Left hindlimb (tissue), 1 donor: ENCODE measurements at regions not wholly inside any gene's neighbourhood (a gene's known extent, or its start where the extent isn't known, plus 50 kb on each side); places are given as distances from the start of the nearest gene placed in this dataset.
"Not testable (repeated sequence)": the region's sequence is repeated elsewhere in the genome, so short reads cannot be mapped to it uniquely, and the experiment has no call there.

Experiments used
- DNase-seq: peaks from one replicate; pipeline ENCODE4 v3.0.0-alpha.2; 2018

DNA sequence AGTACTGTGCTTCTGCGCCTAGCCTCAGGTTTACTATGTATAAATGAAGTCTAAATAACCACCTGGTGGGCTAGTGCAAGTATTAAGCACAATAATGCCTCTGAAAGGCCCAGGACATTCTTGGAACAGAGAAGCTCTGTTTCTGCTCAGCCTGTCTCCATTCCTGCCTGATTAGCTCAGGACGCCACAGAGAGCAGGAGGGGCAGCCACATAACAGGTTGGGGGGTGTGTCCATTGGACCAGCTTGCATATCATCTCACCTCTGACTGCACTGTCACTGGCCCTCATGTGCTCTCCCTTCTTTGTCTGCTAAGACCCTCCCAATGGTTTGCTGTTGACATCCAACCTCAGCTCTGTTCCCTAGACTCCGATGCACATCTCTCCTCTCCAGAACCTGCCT, 52.8 kb upstream of the IKZF1 start:
- no peak for DNase-seq

DNA sequence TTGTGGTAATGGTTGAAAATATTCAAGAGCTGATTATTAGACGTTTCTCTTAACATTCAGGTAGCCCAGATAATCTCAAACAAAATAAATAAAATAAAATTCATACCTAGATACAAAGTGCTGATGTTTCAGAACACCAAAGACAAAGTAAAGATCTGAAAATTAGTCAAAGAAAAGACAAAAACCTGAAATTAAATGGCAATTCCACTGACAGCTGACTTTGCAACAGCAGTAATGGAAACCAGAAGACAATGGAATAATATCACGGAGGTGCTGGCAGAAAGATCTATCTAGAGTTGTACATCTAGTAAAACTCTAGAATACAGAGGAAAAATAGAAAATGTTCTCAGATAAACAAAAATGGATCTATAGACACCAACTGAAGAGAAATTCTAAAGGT, 58.0 kb upstream of the IKZF1 start:
- DNase-seq: no peak

DNA sequence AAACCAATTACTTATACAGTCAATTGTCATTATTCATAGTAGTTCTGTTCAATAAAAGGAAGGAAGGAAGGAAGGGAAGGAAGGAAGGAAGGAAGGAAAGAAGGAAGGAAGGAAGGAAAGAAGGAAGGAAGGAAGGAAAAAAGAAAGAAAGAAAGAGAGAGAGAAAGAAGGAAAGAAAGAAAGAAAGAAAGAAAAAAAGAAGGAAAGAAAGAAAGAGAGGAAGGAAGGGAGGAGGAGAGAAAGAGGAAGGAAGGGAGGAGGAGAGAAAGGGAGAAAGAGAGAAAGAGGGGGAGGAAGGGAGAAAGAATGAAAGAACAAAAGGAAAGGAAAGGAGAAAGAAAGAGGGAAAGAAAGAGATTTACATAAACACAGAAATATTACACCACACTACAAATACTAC, 62.4 kb upstream of the IKZF1 start:
- DNase-seq: not testable (repeated sequence)

DNA sequence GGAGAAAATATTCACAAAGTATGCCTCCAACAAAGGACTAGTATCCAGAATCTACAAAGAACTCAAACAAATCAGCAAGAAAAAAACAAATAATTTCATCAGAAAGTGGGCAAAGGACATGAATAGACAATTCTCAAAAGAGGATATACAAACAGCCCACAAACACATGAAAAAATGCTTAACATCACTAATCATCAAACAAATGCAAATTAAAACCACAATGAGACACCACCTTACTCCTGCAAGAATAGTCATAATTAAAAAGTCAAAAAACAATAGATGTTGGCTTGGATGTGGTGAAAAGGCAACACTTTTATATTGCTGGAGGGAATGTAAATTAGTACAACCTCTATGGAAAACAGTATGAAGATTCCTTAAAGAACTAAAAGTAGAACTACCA, 63.8 kb upstream of the IKZF1 start:
- not testable (repeated sequence) for DNase-seq

DNA sequence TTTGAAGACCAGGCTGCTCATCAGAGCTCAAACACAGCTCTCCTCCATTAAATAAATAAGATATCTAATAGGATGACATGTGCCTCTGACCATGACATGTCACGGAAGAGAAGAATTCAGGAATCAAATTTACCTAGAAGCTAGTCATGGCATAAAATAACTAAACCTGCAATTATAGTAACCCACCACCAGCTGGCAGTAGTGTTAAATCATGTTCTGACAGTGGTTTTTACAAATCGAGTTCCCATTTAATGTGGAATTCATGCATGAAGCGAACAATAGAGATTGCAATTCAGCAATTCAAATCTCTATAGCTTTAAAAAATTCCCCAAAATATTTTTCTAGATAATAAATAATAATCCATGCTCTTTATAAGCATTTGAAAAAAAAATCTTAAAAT, 74.6 kb upstream of the IKZF1 start:
- no peak for DNase-seq

DNA sequence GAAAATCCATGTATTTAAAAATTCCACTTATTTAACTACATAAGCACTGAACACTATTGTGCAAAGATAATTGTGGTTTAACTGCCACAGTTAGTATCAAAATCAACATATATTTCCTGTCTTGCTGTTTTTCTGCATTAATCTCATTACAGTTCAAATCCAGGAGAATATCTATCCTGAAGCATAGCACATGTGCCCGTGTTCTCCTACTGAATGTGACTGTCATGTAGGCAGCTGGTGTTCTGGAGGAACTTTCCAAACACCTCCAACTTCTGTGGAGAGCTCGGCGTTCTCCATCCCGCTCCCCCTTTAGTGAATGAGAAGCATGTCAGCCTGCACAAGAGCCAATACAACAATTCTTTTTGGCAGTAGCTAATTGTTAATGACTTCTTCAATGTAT, 76.4 kb upstream of the IKZF1 start:
- no peak for DNase-seq

DNA sequence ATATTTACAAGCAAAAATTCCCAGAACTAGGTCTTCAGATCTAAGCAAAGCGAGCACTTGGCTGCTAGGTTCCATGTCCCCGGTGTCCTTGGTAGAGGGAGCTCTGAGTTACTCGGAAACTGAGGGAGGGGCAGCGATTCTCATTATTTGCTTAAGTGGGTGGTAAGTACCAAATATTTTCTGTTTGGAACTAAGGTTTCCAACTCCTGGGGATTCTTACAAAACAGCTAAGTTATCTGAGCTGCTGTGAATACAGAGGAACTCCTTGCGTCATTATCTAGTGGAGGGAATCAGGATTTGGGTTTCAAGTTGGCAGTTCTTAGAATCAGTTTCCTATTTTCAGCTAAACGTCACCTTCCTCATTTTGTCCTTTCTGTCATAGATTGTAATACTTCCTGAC, 76.8 kb upstream of the IKZF1 start:
- no peak for DNase-seq

DNA sequence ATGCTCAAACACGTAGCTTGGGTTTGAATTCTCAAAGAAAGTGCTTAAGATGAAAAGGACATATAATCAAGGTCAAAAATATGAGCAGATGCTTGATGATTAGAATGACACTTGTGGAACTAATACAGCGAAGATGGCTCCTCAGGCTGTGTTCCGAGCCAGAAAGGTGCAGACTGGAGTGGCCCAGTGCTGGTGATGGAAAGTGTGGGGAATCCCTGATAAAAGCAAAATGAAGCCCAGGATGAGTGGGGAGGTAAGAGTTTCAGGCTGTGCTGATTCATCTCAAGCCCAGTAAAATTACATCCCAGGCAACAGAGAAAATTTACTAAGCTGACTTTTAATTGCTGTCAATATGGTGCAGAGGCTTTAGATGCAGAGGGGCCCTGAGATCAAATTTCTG, 77.8 kb upstream of the IKZF1 start:
- DNase-seq: no peak

DNA sequence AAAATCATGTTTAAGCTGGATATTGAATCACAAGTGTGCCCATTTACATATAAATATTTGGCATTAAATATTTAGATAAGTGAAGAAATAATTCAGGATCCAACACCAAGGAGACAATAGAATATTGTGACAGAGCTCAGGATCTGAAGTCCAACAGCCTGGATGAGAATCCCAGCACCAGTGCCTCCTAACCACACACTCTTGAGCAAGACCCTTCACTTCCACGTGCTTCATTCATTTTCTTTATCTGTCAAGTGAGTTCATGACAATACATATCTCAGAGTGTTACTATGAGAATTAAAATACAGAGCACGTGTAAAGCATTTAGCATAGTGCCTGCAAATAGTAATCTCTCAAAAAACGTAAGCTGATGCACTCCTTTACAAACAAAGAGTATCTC, 78.4 kb upstream of the IKZF1 start:
- no peak for DNase-seq

DNA sequence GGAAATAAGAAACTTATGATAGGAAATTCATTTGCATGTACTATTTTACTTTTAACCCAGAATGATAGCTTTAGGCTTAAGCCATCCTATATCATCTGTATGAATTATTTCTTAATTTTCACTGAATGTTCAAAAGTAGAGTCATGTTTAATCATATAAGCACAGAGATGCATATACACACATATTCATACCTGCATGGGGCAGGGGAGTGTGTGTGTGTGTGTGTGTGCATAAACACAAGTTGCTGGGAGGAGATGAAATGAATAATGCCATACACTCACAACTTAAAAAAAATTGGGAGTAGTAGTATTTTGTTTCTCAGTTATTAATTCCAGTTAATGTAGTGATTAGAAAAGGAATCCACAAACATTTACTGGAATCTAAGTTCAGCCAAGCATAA, 83.1 kb upstream of the IKZF1 start:
- no peak for DNase-seq

DNA sequence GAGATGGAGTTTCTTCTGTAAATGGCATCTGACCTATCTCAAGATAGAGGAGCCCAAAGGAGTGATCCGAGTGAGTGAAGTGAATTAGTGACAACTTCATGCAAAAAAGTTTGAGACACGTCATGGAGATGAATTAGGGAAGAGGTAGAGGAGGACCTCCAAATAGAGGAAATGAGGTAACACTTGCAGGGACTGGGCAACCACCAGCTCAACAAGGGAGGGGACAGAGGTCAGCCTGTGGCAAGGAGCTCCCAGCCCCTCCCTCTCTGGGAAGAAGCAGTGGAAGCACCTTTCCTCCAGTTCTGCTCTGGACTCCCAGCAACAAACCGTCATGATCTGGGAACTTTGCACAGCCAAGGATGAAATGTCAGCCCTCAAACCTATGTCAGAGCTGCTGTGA, 83.5 kb upstream of the IKZF1 start:
- DNase-seq: no peak

DNA sequence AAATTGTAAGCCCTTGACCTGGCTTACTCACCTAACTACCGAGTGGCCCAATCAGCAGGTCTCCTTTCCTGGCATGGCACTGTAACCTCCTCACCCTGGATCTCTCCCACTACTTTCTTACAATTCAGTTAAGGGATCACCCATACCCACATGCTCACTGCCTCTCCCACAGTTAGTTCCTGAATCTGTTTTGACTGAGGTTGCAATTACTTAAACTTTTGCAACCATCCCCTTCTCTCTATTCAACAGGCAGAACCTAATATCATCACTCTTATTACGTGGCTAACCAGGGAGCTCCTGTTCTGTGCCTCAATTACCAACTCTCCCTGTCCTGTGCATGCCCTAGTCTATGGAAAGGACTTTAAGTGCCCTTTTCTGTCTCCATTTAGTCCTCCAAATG, 84.2 kb upstream of the IKZF1 start:
- DNase-seq: no peak

DNA sequence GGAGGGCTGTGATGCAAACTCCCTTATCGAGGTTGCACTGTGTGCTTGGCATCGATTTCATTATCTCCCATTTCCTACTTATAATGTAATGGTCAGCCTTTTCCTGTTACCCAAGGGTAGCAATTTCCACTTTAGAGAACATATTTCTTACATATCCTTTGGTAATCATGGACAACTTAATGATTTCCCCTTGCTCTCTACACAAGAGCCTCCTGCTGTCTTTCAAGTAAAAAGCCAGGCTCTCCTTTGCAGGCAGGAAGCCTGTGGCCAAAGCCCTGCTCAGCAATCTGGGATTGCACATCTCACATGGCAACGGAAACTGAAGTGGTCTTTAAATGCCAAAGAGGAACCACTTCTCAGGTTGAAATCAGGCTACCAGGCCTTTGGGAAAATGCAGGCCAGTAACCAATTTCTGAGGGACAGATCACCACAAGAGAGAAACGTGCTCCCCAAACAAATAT, 86.7 kb upstream of the IKZF1 start:
- DNase-seq: no peak

DNA sequence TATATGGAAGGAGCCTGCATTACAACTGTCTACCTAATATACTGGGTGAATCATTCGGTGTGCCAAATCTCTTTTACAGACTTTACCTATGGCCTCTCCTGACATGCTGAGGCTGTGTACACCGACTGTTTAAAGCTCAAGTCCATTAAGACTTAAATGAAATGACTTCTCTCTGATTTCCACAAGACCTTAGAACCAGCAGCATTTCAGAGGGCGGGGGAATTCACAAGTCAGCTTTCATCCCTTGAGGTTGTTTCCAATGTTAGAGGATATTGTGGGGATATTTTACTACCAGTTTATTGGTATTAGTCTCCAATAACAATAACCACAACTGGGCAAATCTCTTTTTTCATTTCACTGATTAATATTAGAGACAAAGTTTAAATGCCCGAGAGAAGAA, 87.1 kb upstream of the IKZF1 start:
- DNase-seq: no peak

DNA sequence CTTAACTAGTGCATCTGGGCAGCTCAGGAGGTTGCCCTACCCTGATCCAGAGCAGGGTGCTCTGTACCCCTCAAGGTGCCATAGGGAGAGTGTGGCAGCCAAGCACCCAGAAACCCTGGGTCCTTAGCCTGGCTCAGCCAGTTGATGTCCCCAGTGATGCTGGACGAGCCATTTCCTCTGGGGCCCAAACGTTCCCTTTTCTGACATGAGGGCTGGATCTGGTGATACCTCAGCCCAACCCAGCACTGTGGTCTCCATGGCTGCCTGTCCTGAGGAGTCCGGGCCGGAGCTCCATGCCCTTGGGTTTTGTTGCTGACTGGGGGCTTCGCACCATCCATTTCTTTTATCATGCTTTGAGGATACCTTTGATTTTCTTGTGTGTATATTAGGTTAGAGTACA, 87.9 kb upstream of the IKZF1 start:
- DNase-seq: no peak

DNA sequence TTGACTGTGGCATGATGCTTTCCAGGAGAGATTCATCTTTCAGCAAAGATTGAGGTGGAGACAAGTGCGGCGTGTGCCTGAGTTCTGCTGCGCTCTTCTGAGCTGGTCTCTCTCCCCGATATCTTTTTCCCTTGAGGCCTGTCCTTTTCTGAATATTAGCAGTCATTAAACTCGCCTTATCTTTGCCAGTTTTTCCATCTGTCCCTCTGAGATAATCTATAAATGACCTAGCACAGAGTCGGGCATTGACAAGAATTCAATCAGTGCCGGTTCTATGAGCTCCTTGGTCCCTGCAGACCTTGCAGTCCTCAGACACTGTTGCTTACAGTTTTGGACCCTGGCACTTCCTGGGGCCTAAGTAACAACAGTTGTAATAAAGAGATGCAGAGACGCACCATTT, 89.7 kb upstream of the IKZF1 start:
- DNase-seq: no peak

DNA sequence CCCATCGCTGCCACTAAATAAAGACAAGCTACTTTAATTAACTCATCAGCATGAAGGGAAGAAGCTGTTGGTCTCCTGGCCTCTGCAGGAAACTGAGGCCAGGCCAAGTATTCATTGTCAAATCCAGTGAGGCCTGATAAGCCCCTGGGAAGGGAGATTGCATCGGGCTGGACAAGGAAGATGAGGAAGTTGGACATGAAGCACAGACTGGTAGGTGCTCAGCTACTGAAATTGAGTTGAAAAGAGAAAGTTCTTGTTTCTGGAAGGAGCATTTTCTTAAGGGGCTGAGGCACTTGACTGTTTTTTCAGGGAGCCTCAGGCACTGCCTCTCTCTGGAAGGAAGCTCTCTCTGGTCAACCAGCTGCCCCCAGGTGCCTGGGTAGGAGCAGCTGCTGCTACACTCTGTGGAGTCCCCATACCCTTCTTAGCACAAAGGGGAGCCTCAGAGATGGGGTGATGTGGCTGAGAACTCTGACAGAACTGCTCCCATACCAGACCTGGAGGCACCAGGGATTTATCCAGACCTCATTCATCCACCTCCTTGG, 90.3 kb upstream of the IKZF1 start:
- DNase-seq: no peak

DNA sequence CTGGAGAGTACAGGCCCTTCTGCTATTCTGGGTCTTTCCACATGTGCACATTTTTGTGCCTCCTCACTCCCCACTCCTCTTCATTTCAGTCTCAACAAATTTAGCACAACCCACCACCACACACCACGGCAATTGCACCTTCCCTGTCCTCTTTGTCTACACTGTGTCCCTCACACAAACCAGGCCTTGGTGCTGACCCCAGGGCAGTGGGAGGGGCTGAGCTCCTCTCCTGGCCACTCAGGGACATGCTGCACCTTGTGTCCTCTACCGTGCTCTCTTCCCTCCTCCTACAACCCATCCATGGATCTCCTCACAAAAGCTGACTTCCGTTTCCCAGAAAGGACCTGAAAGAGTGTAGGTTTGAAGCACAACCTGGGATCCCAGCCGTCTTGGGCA, 90.9 kb upstream of the IKZF1 start:
- DNase-seq: no peak

DNA sequence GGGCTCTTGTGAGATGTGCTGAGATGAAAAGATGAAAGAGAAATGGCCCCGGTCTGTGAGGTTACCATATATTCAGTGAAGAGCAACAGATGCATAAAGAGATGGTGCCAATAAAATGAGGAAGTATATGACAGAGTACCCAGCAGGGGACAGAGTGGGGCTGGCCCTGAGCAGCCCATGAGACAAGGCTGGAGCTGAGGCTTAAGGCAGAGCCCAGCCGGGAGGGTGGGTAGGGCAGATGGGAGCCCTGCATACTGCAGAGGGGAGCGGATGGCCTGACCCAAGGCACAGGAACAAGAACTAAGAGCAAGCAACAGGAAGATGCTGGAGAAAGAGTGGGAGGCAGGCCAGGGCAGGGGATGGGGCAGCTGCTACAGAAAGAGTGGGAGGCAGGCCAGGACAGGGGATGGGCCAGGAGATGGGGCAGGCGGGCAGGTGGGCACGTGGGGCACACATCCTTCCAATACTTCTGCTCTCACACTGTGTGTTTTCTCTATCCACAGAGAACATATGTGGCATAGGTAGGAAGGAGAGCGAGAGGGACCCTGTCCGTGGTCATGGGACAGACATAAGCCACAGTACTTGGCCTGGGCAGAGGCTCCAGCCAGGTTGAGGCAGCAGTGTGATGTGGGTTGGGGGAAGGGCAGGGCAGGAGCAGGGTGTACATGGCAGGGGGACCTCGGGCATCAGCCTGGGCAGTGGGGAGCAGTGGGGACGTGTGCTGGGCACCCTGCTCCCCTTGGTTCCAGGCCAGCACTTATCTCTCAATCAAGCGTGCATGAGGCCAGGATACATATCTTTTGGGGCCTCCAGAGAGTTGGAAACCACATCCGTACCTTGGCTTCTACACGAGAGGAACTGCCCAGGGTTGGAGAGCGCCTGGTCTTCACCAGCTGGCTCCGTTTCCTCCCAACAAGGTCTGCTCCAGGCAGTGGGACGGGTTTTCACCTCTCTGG, 91.6 kb upstream of the IKZF1 start:
- no peak for DNase-seq

DNA sequence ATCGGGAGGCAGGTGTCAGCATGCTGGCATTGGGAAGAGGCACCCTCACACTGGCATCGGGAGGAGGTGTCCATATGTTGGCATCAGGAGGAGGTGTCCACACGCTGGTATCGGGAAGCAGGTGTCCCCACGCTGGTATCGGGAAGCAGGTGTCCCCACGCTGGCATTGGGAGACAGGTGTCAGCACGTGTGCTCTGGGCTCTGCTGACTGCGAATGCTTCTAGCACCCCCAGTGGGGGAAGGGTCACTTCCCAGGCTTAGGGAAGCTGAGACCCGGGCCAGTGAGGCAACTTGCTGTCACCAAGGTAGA, 92.5 kb upstream of the IKZF1 start:
- DNase-seq: no peak

DNA sequence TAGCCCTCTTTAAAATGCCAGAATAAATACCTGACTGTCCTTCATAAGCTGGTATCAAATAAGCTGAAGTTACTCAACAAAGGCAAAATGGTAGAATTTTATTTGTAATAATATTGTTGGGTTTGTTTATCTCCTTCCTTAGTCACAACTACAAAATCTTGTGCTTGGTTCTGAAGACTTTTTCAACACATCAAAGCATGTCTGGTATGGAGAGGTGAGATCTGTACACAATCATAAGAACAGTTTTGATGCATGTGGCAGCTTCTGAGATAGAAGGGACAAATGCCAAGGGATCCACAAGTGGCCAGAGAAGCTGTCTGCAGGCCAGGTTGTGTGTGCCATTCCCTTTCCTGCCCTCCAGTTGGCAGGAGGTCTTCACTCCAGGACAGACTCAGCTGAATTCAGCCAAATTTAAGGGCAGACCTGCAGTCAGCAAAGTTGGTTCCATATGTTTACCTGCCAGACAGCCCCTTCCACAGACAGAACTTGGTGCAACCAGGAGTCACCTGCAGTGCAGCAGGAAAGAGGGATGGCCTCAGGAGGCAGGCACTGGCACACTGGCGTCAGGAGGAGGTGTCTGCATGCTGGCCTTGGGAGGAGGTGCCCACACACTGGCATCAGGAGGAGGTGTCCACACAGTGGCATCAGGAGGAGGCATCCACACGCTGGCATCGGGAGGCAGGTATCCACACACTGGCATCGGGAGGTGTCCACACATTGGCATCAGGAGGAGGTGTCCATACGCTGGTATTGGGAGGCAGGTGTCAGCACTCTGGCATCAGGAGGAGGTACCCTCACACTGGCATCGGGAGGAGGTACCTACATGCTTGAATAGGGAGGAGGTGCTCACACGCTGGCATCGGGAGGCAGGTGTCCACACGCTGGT, 93.1 kb upstream of the IKZF1 start:
- DNase-seq: no peak

DNA sequence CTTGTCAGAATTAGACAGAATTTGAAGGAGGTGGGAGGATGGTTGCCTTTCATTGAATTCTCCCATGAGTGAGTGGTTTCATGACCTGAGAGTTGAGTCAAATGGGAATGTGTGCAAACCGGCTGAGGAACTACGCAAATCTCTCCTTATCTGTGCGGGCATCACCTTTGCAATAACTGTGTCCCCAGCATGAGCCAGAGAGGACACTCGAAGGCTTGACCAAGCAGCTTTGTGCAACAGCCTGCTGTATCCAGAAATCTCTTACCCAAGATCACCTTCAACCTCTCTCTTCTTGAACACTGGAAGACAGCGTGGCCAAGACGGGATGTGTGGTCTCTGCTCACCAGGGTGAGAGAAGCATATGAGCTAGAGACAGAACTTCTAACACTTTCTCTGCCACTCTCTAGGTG, 93.8 kb upstream of the IKZF1 start:
- no peak for DNase-seq

DNA sequence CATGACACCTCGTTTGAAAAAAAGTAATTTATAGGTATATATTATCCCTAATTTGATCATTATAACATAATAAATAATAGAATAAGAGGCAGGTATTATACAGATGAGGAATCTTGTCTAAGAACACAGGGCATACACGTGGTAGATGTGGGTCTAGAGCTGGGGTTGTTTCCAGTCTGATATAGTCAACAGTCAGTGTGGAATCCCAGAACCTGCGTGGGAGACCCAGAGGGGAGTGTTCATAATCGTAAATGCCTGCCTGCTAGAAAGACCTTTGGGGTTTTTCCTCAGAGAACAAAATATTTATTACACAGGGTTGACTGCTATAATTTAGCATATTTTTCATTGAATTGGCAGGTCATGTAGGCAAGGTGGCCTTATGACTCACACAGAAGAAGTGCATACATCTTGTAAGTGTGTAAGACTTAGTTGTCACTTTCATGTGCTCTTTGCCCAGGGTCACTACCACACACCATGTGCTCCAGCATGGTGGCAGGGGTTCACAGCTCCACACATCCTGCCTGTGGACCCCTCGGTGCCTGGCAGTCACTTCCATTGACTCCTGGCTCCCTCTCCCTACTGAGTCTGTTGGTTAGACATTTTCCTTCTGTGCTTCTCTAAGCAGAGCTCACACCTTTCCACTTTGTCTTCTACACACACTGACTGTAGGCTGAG, 94.9 kb upstream of the IKZF1 start:
- DNase-seq: no peak
